ENCODE measurements at regions not wholly inside any gene's neighbourhood (a gene's known extent, or its start where the extent isn't known, plus 50 kb on each side); places are given as distances from the start of the nearest gene placed in this dataset.

DNA sequence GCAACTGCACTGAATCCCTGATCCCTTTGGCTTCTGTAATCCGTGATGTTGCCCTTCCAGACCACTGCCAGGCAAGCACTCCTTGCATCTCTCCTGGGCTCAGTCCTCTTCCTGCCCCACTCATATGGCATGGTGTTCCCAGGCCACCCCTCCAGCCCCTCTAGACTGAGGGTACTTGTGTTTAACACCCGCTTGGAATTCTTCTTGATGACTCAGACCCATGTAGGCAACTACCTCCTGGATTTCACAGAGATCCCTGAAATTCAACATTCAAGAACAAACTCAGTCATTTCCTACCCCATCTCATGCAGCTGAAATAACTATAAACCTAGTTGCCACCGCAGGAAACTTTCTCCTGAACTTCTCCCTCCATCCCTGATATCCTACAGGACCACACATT, 541.9 kb upstream of the CDH11 start:
- Histone ChIP-seq H3K4me1 (ENCODE audit: low read depth, poor library complexity, severe bottlenecking) (no peaks in the 10 kb centered on the region), H3K27ac (no peak overlapping the region), H3K9ac (no peak overlapping the region), H3K36me3 (ENCODE audit: insufficient read depth) (no peaks in the 10 kb centered on the region), H4K20me1 (ENCODE audit: insufficient read depth) (no peaks in the 10 kb centered on the region), H3K79me2 (ENCODE audit: insufficient read depth, low read depth) (no peaks in the 10 kb centered on the region), H3K27me3 (ENCODE audit: insufficient read depth, low read depth) (no peaks in the 10 kb centered on the region), H3K4me2 (no peak overlapping the region), H2AFZ (ENCODE audit: low read depth) (no peak overlapping the region), H3K4me3 (IDR thresholded peaks at IDR 0.05; ENCODE audit: insufficient read depth, low read depth, low read length) (no peak overlapping the region)
- TF ChIP-seq, protein P1, sequence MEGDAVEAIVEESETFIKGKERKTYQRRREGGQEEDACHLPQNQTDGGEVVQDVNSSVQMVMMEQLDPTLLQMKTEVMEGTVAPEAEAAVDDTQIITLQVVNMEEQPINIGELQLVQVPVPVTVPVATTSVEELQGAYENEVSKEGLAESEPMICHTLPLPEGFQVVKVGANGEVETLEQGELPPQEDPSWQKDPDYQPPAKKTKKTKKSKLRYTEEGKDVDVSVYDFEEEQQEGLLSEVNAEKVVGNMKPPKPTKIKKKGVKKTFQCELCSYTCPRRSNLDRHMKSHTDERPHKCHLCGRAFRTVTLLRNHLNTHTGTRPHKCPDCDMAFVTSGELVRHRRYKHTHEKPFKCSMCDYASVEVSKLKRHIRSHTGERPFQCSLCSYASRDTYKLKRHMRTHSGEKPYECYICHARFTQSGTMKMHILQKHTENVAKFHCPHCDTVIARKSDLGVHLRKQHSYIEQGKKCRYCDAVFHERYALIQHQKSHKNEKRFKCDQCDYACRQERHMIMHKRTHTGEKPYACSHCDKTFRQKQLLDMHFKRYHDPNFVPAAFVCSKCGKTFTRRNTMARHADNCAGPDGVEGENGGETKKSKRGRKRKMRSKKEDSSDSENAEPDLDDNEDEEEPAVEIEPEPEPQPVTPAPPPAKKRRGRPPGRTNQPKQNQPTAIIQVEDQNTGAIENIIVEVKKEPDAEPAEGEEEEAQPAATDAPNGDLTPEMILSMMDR (conservative IDR thresholded peaks at IDR 0.05; ENCODE audit: low read depth, low read length), result no peak

DNA sequence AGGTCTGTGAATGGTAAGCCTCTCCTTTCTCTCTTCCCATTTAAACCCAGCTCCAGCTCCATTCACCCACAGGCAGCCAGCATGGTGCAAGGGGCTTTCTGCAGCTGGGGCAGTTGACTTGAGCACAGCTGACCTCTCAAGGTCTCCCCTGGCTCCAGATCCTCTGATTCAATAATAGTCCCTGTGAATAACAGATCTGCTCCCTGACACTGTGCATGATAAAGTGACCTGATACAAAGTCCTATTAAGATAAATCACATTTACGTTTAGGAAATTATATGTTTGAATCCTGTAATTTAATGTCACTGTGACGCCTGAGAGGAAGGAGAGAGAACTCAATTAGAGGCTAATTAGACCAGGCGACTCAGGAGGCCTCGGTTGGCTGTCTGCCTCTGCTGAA, 540.4 kb upstream of the CDH11 start:
- Histone ChIP-seq H3K9ac (no peak overlapping the region), H3K4me1 (ENCODE audit: low read depth, poor library complexity, severe bottlenecking) (no peaks in the 10 kb centered on the region), H3K4me3 (IDR thresholded peaks at IDR 0.05; ENCODE audit: insufficient read depth, low read depth, low read length) (no peak overlapping the region), H3K4me2 (no peak overlapping the region), H3K27ac (no peak overlapping the region), H3K36me3 (ENCODE audit: insufficient read depth) (no peaks in the 10 kb centered on the region), H2AFZ (ENCODE audit: low read depth) (no peak overlapping the region), H3K27me3 (ENCODE audit: insufficient read depth, low read depth) (no peaks in the 10 kb centered on the region), H4K20me1 (ENCODE audit: insufficient read depth) (no peaks in the 10 kb centered on the region), H3K79me2 (ENCODE audit: insufficient read depth, low read depth) (no peaks in the 10 kb centered on the region)
- TF ChIP-seq, protein P1 (conservative IDR thresholded peaks at IDR 0.05; ENCODE audit: low read depth, low read length), result no peak

DNA sequence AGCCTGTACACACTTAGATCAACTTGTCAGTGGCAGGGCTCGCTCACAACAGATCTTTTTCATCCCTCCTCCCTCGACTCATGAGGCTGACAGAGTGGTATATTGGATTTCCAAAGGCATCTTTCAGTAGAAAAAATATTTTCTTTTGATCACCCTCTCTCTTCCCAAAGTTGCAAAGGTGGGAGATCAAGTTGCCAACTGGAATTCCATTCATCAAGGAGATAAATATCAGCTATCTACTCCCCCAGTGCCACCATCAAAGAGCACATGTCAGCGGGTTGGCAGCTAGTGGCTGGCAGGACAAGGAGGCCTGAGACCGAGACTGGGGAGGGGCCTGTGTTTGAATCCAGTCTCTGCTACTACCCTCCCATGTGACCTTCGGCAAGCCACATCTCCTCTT, 539.7 kb upstream of the CDH11 start:
- TF ChIP-seq, protein P1 (conservative IDR thresholded peaks at IDR 0.05; ENCODE audit: low read depth, low read length), result no peak
- no peaks in the 10 kb centered on the region for H3K4me1 ChIP-seq (ENCODE audit: low read depth, poor library complexity, severe bottlenecking)

DNA sequence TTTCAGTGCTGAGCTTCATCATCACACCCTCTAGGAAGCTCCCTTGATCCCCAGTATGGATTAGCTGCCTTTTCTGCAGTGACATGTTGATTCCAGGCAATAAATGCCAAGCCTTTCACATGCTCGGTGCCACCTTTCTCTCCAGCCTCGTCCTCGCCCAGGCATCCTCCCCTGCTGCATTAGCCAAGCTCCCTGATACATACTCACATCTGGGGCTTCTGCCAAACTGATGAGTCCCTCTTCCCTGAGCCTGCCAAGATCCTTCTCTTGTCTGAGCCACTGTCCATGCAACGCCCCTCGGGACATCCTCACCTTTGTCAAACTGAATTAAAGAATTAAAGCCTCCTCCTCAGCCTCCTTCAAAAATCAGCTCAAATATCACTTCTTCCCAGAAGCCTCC, 538.5 kb upstream of the CDH11 start:
- TF ChIP-seq, protein P1 (conservative IDR thresholded peaks at IDR 0.05; ENCODE audit: low read depth, low read length), result no peak
- Histone ChIP-seq H2AFZ (ENCODE audit: low read depth) (no peak overlapping the region), H3K79me2 (ENCODE audit: insufficient read depth, low read depth) (no peaks in the 10 kb centered on the region), H4K20me1 (ENCODE audit: insufficient read depth) (no peaks in the 10 kb centered on the region), H3K4me3 (IDR thresholded peaks at IDR 0.05; ENCODE audit: insufficient read depth, low read depth, low read length) (no peak overlapping the region), H3K36me3 (ENCODE audit: insufficient read depth) (no peaks in the 10 kb centered on the region), H3K9ac (no peak overlapping the region), H3K27me3 (ENCODE audit: insufficient read depth, low read depth) (no peaks in the 10 kb centered on the region), H3K4me1 (ENCODE audit: low read depth, poor library complexity, severe bottlenecking) (no peaks in the 10 kb centered on the region), H3K27ac (no peak overlapping the region), H3K4me2 (no peak overlapping the region)

More for the DNA sequence above, 539.7 kb upstream of the CDH11 start:
- Histone ChIP-seq H2AFZ (ENCODE audit: low read depth) (no peak overlapping the region), H3K79me2 (ENCODE audit: insufficient read depth, low read depth) (no peaks in the 10 kb centered on the region), H3K27me3 (ENCODE audit: insufficient read depth, low read depth) (no peaks in the 10 kb centered on the region), H3K4me3 (IDR thresholded peaks at IDR 0.05; ENCODE audit: insufficient read depth, low read depth, low read length) (no peak overlapping the region), H3K27ac (no peak overlapping the region), H3K4me2 (no peak overlapping the region), H3K36me3 (ENCODE audit: insufficient read depth) (no peaks in the 10 kb centered on the region), H3K9ac (no peak overlapping the region), H4K20me1 (ENCODE audit: insufficient read depth) (no peaks in the 10 kb centered on the region)
